B cell (primary cell): ENCODE measurements at regions not wholly inside any gene's neighbourhood (a gene's known extent, or its start where the extent isn't known, plus 50 kb on each side); places are given as distances from the start of the nearest gene placed in this dataset.

ENCODE experiments used
- EZH2 ChIP-seq: IDR thresholded peaks from 2 replicates; pipeline ENCODE4 v1.6.1; 2012; ENCODE audit warnings: borderline replicate concordance, low read depth, mild to moderate bottlenecking, moderate library complexity, low read length; ENCODE audit not compliant: insufficient read depth, poor library complexity, severe bottlenecking
- TF ChIP-seq, protein P1 (sequence below): fragments of 200-600 bp; IDR thresholded peaks from one replicate; pipeline ENCODE4 v1.8.0; 2022; ENCODE audit warnings: antibody characterized with exemption, mild to moderate bottlenecking

GRCh38 chr1:50326026-50326425 lies 97.2 kb downstream of the DMRTA2 start:
- TF ChIP-seq, protein P1, sequence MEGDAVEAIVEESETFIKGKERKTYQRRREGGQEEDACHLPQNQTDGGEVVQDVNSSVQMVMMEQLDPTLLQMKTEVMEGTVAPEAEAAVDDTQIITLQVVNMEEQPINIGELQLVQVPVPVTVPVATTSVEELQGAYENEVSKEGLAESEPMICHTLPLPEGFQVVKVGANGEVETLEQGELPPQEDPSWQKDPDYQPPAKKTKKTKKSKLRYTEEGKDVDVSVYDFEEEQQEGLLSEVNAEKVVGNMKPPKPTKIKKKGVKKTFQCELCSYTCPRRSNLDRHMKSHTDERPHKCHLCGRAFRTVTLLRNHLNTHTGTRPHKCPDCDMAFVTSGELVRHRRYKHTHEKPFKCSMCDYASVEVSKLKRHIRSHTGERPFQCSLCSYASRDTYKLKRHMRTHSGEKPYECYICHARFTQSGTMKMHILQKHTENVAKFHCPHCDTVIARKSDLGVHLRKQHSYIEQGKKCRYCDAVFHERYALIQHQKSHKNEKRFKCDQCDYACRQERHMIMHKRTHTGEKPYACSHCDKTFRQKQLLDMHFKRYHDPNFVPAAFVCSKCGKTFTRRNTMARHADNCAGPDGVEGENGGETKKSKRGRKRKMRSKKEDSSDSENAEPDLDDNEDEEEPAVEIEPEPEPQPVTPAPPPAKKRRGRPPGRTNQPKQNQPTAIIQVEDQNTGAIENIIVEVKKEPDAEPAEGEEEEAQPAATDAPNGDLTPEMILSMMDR: no peak
- no peak for TF ChIP-seq EZH2
